Stimulated activated CD4-positive, alpha-beta T cell treated with anti-CD3 and anti-CD28 coated beads, Interleukin-1b, Interleukin-23, amount 100 ng/mL, for 1 hour (primary cell): ENCODE measurements at regions not wholly inside any gene's neighbourhood (a gene's known extent, or its start where the extent isn't known, plus 50 kb on each side); places are given as distances from the start of the nearest gene placed in this dataset.

Experiments used
- DNase-seq, 2 donors: peaks; one replicate each; pipeline ENCODE4 v3.0.0-alpha.2; 2020; ENCODE audit warnings: low read depth in 2 of 2

DNA sequence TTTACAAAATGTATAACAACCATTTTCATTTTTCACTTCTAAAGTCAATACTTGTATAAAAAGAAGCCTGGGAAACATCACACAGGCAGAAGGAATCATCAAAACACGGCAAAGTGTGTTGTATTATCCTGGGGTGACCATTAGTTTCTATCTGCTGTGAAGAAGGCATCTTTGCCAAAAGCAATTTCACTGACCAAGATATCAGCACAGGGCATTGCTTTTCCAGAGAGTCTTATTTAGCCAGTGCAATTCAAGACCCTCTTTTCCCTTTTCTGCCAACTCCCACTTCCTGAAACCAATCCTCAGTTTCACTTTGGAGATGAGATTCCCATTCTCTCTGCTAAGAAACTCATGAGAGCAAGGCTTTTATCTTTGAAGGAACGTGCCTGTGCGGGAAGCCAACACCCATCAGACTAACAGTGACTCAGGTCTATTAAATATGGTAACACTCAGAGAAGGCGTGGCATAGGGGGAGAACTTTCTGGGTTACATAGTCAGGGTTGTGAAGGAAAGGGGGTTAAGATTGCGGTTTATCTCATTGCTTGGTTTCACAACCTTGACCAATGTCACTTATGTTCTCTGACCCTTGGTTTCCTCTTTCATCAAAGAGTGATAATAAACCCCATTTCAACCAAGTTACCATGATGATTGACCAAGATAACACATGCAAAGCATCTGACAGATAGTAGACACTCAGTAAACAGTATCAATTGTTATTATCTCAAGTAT lies 666.9 kb upstream of the KLF4 start:
- DNase-seq, result no peak

GRCh38 chr9:108153416-108153815 lies 663.8 kb upstream of the KLF4 start:
- no peak for DNase-seq

- DNase-seq, result no peak
Observed at GRCh38 chr9:108150736-108151586, 661.4 kb upstream of the KLF4 start.

DNA sequence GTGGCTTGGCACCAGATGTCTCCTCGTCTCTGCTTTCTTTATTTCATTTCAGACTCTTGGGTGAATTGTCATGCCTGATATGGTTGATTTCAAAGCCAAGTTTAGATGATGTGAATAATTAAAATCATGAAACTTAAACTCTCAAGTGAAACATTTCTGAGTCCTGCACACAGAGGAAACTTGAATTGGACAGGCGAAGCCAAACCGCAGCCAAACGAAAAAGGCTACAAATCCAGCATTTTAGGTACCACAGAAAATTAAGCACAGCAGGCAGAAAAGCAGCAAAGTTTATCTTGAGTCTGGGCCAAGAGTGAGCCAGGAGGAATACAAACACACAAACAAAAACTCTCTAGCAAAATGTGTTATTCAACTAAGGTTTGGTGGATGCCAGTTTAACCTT lies 659.8 kb upstream of the KLF4 start:
- no peak for DNase-seq

GRCh38 chr9:108142504-108143201 lies 653.1 kb upstream of the KLF4 start:
- DNase-seq, result no peak

GRCh38 chr9:108142142-108142503 lies 652.6 kb upstream of the KLF4 start:
- no peak for DNase-seq

DNA sequence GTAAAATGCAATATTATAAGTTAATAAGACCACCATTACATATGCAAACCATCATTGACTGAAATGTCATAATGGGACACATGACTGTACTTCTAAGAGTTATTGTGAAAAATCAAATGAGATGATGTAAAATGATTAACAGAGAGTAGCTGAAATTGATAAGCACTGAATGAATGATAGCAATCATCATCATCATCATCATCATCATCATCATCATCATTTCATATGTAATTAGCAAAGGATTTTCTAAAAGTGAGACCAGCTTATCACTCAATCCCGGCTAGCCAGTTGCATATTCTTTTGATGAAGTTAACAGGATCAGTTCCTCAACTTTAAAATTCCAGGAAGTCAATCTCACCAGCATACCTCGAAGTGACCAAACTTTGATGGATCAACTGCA lies 650.3 kb upstream of the KLF4 start:
- no peak for DNase-seq

GRCh38 chr9:108138516-108138915 lies 648.9 kb upstream of the KLF4 start:
- no peak for DNase-seq

DNA sequence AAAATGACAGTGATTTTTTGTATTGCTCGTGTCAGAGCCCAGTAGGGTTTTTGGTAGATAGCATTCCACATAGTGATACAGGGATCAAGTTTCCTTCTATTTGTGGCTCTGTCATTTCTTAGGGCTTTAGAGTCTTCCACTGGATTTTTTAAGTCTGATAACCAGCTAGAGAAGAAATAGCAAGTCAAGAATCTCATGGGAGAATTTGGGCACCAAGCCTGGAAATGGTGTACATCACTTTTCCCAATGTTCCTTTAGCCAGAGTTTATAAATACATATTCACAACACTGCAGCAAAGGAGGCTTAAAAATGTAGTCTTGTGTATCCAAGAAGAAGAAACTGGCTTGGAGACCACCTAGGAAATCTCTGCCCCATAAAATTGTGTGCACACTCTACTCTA lies 647.1 kb upstream of the KLF4 start:
- DNase-seq, result no peak

GRCh38 chr9:108134486-108135128 lies 645.0 kb upstream of the KLF4 start:
- no peak for DNase-seq

DNA sequence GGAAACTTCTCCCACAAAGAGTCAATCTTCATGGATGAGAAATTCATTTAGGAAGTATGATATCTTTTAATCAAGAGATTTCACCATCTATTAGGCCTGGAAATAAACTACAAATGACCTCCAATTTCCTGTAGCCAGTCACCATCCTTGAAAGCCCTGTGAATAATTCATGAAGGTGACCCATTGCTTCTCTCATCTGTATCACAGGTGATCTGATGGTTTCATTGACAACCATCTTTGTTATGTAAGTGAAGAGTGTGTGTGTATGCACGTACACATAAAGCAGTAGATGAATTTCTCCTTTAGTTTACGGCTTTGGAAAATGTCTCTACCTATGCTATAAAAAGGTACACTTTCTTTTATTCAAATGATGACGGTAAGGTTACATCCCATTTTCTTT lies 644.1 kb upstream of the KLF4 start:
- no peak for DNase-seq

DNA sequence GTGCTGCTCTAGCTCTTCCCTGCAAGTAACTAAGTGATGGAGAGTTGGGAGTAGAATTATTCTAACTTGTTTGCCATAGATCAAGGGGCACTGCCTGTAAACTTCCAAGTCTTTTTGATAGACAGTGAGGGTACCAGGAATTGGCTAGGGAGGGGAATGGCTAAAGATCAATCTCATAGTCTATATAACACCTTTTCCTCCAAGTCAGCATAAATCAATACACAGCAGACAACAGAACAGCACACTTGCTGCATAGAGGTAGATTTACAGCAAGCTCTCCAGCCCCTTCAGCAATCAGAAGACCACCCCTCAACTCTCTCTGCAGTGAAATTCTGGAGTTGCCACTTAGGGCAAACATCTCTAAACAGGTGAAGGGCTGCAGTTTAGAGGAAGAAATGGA lies 643.5 kb upstream of the KLF4 start:
- no peak for DNase-seq

DNA sequence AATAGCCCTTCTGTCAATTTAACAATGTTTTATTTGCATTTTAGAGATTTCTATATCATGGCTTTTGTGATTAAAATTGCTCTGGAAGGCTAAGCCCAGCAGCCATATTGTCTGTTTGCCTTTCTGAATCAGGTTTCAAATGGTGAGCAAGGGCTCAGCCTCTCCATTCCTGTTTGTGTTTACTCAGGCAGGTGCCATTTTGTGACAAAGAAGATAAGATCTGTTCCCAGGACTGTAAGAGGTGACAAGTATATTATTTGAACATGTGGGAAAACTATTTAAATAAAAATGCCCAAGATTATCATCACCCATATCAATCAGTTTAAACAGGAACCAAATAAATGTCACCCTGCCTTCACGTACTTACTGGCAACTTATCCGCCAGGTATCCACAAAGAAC lies 641.3 kb upstream of the KLF4 start:
- DNase-seq, result no peak

DNA sequence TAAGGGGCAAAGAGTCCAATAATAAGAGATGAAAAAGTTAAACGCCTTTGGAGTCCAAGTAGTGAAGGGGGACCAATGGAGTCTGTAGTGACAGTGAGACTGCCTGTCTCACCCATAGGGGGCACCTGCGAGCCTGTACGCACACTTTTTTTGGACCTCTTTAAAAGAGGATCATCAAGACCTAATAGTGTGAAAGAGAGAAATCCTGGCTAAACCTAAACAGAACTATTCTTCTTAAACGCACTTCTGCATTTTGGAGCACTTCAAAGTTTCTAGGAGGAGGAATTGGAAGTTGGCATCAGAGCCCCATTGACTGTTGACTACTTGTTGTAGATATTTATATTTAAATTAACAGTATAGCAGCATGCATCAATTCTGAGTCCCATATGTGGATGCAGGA lies 636.1 kb upstream of the KLF4 start:
- DNase-seq, result no peak

- DNase-seq, result no peak
Observed at GRCh38 chr9:108119530-108120113, 630.1 kb upstream of the KLF4 start.

DNA sequence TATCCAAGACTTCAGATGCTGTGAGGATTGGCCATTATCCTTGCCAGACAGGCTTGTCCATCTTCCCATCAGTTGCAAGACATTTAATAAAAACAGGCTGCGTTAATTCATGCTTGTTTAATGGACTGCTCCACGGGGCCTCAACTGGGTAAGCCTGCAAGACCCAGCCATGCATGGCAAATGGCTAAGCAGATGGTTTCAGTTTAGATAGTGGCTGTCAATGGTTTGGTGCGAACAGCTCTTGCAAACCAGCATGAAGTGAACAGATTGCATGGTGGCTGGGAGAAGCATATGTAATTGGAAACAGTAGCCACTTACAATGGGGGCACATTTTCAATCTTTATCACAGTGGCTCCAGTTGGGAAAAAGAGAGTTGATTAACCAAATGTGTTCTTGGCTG lies 628.2 kb upstream of the KLF4 start:
- no peak for DNase-seq

DNA sequence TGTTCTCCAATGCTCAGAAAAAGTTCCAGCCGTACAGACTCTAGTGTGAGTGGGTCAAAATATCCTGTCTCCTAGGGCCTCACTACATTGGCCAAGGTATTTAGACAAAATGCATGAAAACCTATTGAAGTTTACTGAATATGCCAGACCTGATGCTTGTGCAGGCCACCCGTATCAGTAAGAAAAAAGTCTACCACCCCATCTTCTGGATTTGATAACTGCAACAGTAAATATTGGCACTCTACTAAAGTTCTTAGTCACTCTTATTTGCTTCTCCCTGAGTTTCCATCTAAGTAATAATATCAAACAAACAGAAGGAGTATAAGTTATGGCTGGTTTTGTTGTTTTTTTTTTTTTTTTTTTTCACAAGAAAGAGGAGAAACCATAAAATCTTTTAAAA lies 627.7 kb upstream of the KLF4 start:
- no peak for DNase-seq

DNA sequence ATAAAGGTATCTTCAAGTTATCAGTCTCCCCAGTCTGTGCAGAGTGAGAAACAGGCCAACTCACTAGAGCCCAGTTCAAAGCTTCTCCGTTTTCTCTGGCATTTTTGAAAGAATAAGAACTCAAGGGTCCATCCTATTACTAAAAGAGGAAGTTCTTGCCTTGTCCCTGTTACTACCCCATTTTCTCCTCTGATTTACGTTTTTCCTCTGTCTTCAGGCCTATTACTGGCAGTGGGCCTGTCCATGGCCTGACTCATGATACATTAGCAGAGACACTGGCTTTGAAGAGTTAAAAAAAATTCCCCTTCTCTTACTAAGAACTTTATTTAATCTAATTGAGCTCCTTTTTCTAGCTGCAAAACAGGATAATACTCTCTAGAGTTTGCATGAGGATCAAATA lies 624.0 kb upstream of the KLF4 start:
- no peak for DNase-seq

GRCh38 chr9:108109927-108110690 lies 620.5 kb upstream of the KLF4 start:
- DNase-seq, result no peak

- DNase-seq, result no peak
Observed at GRCh38 chr9:108108852-108109448, 619.4 kb upstream of the KLF4 start.
